ENCODE measurements at regions not wholly inside any gene's neighbourhood (a gene's known extent, or its start where the extent isn't known, plus 50 kb on each side); places are given as distances from the start of the nearest gene placed in this dataset.

DNA sequence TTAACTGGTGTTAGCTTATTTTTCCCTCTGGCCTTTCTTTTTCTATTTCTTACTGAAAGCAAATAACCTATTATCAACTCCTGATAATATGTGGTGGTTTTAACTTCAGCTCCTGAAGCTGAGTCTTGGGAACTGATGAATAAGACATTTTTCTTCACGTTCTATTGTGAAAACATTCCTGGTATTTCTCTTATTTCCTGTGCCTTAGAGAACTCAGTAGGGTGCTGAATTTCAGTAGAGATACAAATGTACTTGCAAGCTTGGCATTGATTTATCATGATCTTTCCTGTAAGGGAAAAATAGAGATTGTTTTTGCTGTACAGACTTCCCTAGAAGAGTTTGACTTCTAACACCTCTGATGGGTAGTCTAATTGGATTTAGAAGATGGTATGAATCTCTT lies 52.8 kb upstream of the DCC start:
- no peaks in the 10 kb centered on the region for H3K36me3 Mint-ChIP-seq
- DNase-seq: no peak
- H3K27me3 Mint-ChIP-seq (ENCODE audit: low read depth in 3 of 3): peaks cover 0 to 2% (median 0%) of the 10 kb centered on the region in 3 donors
- Histone ChIP-seq H2AFZ (ENCODE audit: insufficient read depth, low read depth, low read length, poor library complexity, severe bottlenecking) (no peak overlapping the region), H3K79me2 (ENCODE audit: insufficient read depth, low read length) (no peaks in the 10 kb centered on the region), H3K9me3 (replicated peaks in 1 of 2; ENCODE audit: control insufficient read depth in 1 of 2, insufficient read depth in 1 of 2, low read length in 2 of 2) (no peaks in the 10 kb centered on the region), H3K4me1 (ENCODE audit: control insufficient read depth in 1 of 2, insufficient read depth in 2 of 2, low read length in 2 of 2) (no peaks in the 10 kb centered on the region), H4K20me1 (ENCODE audit: insufficient read depth, low read length) (no peaks in the 10 kb centered on the region), H3K4me2 (replicated peaks; ENCODE audit: extremely low read depth, low read length, poor library complexity, severe bottlenecking) (no peak overlapping the region), H3K9ac (ENCODE audit: insufficient read depth, low read length, poor library complexity, severe bottlenecking) (no peak overlapping the region), H3K36me3 (replicated peaks in 1 of 2; ENCODE audit: control insufficient read depth in 1 of 2, insufficient read depth in 2 of 2, low read length in 2 of 2) (no peaks in the 10 kb centered on the region), H3K27ac (ENCODE audit: low read depth in 1 of 2, low read length in 2 of 2) (no peak overlapping the region), H3K4me3 (replicated peaks in 1 of 3; ENCODE audit: low read depth in 2 of 3, low read length in 3 of 3) (no peak overlapping the region), H3K27me3 (ENCODE audit: control insufficient read depth in 2 of 2, insufficient read depth in 2 of 2, low read length in 2 of 2) (no peaks in the 10 kb centered on the region)
- H3K4me3 Mint-ChIP-seq: no peak overlapping the region
- TF ChIP-seq, protein P1, sequence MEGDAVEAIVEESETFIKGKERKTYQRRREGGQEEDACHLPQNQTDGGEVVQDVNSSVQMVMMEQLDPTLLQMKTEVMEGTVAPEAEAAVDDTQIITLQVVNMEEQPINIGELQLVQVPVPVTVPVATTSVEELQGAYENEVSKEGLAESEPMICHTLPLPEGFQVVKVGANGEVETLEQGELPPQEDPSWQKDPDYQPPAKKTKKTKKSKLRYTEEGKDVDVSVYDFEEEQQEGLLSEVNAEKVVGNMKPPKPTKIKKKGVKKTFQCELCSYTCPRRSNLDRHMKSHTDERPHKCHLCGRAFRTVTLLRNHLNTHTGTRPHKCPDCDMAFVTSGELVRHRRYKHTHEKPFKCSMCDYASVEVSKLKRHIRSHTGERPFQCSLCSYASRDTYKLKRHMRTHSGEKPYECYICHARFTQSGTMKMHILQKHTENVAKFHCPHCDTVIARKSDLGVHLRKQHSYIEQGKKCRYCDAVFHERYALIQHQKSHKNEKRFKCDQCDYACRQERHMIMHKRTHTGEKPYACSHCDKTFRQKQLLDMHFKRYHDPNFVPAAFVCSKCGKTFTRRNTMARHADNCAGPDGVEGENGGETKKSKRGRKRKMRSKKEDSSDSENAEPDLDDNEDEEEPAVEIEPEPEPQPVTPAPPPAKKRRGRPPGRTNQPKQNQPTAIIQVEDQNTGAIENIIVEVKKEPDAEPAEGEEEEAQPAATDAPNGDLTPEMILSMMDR (IDR thresholded peaks at IDR 0.05): no peak
- intact Hi-C loops (cut with micrococcal nuclease): no loop called here
- H3K27ac Mint-ChIP-seq: no peak overlapping the region
- H3K4me1 Mint-ChIP-seq: no peaks in the 10 kb centered on the region
- peaks cover 0 to 2% (median 0%) of the 10 kb centered on the region in 7 donors for H3K9me3 Mint-ChIP-seq
- WGBS (ENCODE audit: insufficient coverage): no CpG with 5 or more reads among the region's 1 CpG

DNA sequence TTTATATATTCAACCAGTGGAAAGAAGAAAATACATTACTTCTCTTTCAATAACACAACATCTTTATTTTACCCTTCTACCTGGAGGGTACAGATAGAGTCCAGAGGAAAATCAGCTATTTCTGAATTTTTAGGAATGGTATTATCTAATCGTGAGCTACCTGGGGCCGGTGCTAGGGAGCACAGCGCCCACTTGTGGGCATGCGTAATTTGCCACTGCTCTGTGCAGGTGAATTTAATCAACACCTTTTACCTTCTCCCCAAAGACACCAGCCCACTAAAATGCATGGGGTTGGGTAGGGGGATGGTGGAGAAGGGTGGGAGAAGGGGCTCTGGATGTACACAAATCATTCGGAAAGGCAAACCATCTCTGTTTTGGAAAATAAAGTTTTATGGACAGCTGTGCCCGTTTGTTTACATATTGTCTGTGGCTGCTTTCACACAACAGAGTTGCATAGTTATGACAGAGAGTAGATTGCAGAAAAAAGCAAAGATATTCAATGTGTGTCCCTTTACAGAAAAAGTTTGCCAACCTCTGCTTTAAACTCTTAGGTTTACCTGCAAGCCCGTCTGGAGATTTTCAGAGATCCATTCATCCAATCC lies 51.5 kb upstream of the DCC start:
- no peak for DNase-seq
- Histone ChIP-seq H3K4me2 (replicated peaks; ENCODE audit: extremely low read depth, low read length, poor library complexity, severe bottlenecking) (no peak overlapping the region), H3K79me2 (ENCODE audit: insufficient read depth, low read length) (no peaks in the 10 kb centered on the region), H3K9ac (ENCODE audit: insufficient read depth, low read length, poor library complexity, severe bottlenecking) (no peak overlapping the region), H3K27me3 (ENCODE audit: control insufficient read depth in 2 of 2, insufficient read depth in 2 of 2, low read length in 2 of 2) (no peaks in the 10 kb centered on the region), H3K27ac (ENCODE audit: low read depth in 1 of 2, low read length in 2 of 2) (no peak overlapping the region), H3K4me1 (ENCODE audit: control insufficient read depth in 1 of 2, insufficient read depth in 2 of 2, low read length in 2 of 2) (no peaks in the 10 kb centered on the region), H4K20me1 (ENCODE audit: insufficient read depth, low read length) (no peaks in the 10 kb centered on the region), H3K4me3 (replicated peaks in 1 of 3; ENCODE audit: low read depth in 2 of 3, low read length in 3 of 3) (no peak overlapping the region), H2AFZ (ENCODE audit: insufficient read depth, low read depth, low read length, poor library complexity, severe bottlenecking) (no peak overlapping the region), H3K9me3 (replicated peaks in 1 of 2; ENCODE audit: control insufficient read depth in 1 of 2, insufficient read depth in 1 of 2, low read length in 2 of 2) (no peaks in the 10 kb centered on the region), H3K36me3 (replicated peaks in 1 of 2; ENCODE audit: control insufficient read depth in 1 of 2, insufficient read depth in 2 of 2, low read length in 2 of 2) (no peaks in the 10 kb centered on the region)
- TF ChIP-seq, protein P1 (IDR thresholded peaks at IDR 0.05): peak; percentile 23
- H3K4me3 Mint-ChIP-seq: no peak overlapping the region
- intact Hi-C loops (cut with micrococcal nuclease): no loop called here
- peaks cover 0 to 2% (median 0%) of the 10 kb centered on the region in 7 donors for H3K9me3 Mint-ChIP-seq
- H3K36me3 Mint-ChIP-seq: no peaks in the 10 kb centered on the region
- peaks cover 0 to 2% (median 0%) of the 10 kb centered on the region in 3 donors for H3K27me3 Mint-ChIP-seq (ENCODE audit: low read depth in 3 of 3)
- no CpG with 5 or more reads among the region's 7 CpGs for WGBS (ENCODE audit: insufficient coverage)
- no peaks in the 10 kb centered on the region for H3K4me1 Mint-ChIP-seq
- H3K27ac Mint-ChIP-seq: no peak overlapping the region

All from CD14-positive monocyte (primary cell).